NCI-H446 (cell line): ENCODE measurements at regions not wholly inside any gene's neighbourhood (a gene's known extent, or its start where the extent isn't known, plus 50 kb on each side); places are given as distances from the start of the nearest gene placed in this dataset.
"Not testable (repeated sequence)": the region's sequence is repeated elsewhere in the genome, so short reads cannot be mapped to it uniquely, and the experiment has no call there.

ENCODE experiments used
- DNase-seq, 2 experiments: peaks; one replicate each; lab custom pipeline; 2025; lab: John Stamatoyannopoulos, UW

DNA sequence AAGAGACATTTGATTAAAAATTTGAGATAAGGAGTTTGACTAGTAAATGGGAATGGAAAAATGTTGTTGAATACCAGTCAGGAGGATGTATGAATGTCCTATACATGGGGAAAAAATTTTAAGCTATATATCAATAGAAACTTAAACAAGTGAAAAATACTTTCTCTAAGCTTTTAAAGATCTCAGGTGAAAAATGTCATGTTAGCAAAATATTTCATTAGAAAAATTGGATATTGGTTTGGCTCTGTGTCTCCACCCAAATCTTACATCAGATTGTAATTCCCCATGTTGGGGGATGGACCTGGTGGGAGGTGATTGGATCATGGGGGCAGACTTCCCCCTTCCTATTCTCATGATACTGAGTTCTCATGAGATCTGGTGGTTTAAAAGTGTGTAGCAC, 279.6 kb upstream of the CADM2 start:
- no peak for DNase-seq

GRCh38 chr3:84680700-84681099, 278.1 kb upstream of the CADM2 start:
- no peak for DNase-seq

GRCh38 chr3:84683493-84683892, 275.3 kb upstream of the CADM2 start:
- no peak for DNase-seq

DNA sequence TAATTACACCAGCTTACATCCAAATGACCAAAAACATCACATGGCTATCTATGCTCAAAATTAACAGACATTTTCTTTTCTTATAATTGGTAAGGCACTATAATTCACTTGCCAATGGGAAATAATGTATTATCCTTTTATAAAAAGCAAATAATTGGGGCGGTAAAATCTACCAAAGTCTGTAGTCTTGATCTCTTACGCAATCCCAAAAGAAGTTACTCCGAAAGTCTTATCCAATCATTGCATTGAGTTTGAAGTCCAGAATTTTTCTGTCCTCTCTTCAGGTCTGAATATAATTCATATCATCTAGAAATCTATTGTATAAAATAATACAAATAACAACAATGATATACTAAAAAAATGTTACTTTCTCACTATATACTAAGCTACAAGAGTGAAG, 273.3 kb upstream of the CADM2 start:
- DNase-seq: no peak

- no peak for DNase-seq
Observed at GRCh38 chr3:84692261-84692660, 266.5 kb upstream of the CADM2 start.

- not testable (repeated sequence) for DNase-seq
Observed at GRCh38 chr3:84710288-84710687, 248.5 kb upstream of the CADM2 start.

GRCh38 chr3:84717894-84718293, 240.9 kb upstream of the CADM2 start:
- DNase-seq: no peak

DNA sequence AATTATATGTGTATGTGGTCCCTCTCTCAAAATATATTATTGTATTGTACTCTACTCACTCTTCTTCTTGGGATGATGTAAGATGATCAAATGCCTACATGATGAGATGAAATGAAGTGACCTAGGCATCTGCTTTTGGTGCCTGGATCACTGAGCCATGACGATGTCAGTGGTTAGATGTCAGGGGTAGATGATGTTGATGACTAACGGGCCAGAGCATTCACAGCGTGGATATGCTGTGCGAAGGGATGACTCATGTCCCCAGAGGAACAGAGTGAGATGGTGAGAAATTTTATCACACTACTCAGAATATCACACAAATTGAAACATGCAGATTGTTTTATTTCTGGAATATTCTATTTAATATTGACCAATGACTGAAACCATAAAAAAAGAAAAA, 233.9 kb upstream of the CADM2 start:
- peak in 1 of 2 experiments; percentile 8 for DNase-seq

- DNase-seq: no peak
Observed at GRCh38 chr3:84727616-84728015, 231.2 kb upstream of the CADM2 start.

GRCh38 chr3:84734731-84735130, 224.1 kb upstream of the CADM2 start:
- DNase-seq: not testable (repeated sequence)

GRCh38 chr3:84738086-84738485, 220.7 kb upstream of the CADM2 start:
- DNase-seq: no peak

GRCh38 chr3:84742915-84743425, 215.8 kb upstream of the CADM2 start:
- DNase-seq: no peak

GRCh38 chr3:84744130-84744529, 214.7 kb upstream of the CADM2 start:
- no peak for DNase-seq

DNA sequence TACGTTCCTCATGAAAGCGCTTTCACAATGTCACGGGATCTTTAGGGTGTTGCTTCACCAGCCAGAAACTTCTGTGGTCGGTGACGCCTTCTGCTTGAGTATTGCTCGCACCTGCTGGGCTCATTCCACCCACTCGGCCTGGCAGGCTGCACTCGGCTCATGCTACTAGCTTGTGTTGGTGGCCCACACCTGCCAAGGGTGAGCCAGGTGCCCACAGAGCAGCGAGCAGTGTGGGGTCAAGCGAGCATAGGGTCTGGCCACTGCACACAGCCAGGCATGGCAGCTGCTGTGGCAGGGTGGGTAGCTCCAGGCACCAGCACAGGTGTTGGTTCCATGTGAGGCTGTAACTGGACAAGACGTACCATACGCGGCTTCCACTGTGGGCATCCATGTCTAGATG, 202.9 kb upstream of the CADM2 start:
- no peak for DNase-seq

GRCh38 chr3:84759361-84759760, 199.4 kb upstream of the CADM2 start:
- DNase-seq: no peak

GRCh38 chr3:84772841-84773240, 185.9 kb upstream of the CADM2 start:
- peak in 1 of 2 experiments; percentile 2 for DNase-seq

DNA sequence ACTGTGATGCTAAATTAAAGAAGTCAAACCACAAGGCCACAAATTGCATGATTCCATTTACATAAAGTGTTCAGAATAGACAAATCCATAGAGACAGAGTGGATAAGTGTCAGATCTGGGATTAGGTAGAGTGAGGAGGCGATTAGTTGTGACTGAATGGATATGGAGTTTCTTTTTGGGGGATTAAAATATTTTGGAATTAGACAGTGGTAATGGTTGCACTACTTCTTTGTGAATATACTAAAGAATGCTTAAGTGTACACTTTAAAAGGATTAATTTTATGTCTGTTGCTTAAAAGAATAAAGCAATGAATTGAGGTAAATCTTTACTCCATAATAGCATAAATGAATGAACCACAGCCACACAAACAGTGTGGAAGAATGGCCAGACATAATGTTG, 175.5 kb upstream of the CADM2 start:
- DNase-seq: no peak

DNA sequence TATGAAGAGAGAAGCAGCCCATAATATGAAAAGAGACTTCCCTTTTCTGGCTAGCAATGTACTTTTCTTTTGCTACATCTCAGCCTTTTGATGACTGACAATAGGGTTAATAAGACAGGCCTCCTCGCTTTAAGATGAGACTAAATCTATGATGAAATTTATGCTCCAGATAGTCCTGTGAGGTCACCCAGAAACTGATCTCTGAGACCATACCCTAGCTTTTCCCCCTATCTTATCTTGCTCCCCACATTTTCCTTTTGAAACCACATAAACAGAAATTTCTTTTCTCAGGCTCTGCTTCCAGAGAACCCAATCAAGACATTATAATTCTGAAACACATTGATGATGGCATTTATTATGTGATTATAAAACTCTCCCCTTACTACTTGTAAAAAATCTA, 168.8 kb upstream of the CADM2 start:
- no peak for DNase-seq

GRCh38 chr3:84806958-84807357, 151.8 kb upstream of the CADM2 start:
- DNase-seq: no peak

- no peak for DNase-seq
Observed at GRCh38 chr3:84820126-84820525, 138.7 kb upstream of the CADM2 start.

- DNase-seq: no peak
Observed at GRCh38 chr3:84820906-84821305, 137.9 kb upstream of the CADM2 start.

DNA sequence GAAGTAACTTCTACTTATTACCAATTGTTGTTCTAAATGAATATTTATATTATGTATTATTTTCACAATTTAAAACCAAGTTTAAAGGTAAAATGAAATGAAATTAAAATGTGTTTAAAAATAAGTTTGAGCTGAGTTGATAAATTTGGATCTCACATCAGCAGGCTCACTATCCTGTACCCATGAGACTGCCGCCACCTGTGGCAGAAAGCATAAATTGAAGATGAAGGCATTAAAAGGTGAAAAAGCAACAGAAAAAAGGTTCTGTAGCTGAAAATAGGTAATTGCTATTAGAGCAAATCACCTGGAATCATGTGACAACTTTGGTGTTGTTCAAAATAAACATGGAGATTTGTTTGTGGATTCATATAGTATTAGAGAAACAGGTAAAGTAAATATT, 133.0 kb upstream of the CADM2 start:
- DNase-seq: no peak

GRCh38 chr3:84830476-84830875, 128.3 kb upstream of the CADM2 start:
- no peak for DNase-seq

DNA sequence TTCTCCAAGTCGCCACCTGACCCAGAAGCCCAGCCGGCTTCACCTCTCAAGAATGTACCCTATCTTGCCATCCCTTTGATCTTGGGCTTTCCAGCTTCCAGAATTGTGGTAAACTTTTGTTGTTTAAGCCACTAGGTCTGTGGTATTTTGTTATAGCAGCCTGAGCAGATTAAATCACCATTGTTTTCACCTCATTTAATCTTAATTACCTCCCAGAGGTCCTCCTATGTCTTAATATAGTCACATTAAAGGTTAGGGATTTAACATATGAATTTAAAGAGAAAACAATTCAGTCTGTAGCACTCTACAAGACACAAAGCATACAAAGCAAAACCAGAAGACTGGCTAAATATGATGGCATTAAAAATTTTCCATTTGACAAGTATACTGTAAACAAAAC, 123.4 kb upstream of the CADM2 start:
- DNase-seq: no peak

- DNase-seq: peak in 1 of 2 experiments; percentile 4
Observed at GRCh38 chr3:84836961-84837360, 121.8 kb upstream of the CADM2 start.
